Ishikawa (cell line): ENCODE measurements at regions not wholly inside any gene's neighbourhood (a gene's known extent, or its start where the extent isn't known, plus 50 kb on each side); places are given as distances from the start of the nearest gene placed in this dataset.

ENCODE experiments used
- CEBPB ChIP-seq: IDR thresholded peaks from 2 replicates; pipeline ENCODE4 v1.6.1; 2012
- CREB1 ChIP-seq: IDR thresholded peaks from 2 replicates; pipeline ENCODE4 v1.6.1; 2012; ENCODE audit warnings: low read depth
- EGR1 ChIP-seq: IDR thresholded peaks from 2 replicates; pipeline ENCODE4 v1.6.1; 2012
- EP300 ChIP-seq: IDR thresholded peaks from 2 replicates; pipeline ENCODE4 v1.6.1; 2012; ENCODE audit warnings: borderline replicate concordance
- RAD21 ChIP-seq: IDR thresholded peaks from 2 replicates; pipeline ENCODE4 v1.6.1; 2012; ENCODE audit warnings: low read depth
- TAF1 ChIP-seq: IDR thresholded peaks from 2 replicates; pipeline ENCODE4 v1.6.1; 2012; ENCODE audit warnings: low read depth, mild to moderate bottlenecking
- TEAD4 ChIP-seq: IDR thresholded peaks from 2 replicates; pipeline ENCODE4 v1.6.1; 2012
- YY1 ChIP-seq: IDR thresholded peaks from 2 replicates; pipeline ENCODE4 v1.6.1; 2012; ENCODE audit warnings: low read depth
- ZBTB7A ChIP-seq: IDR thresholded peaks from 2 replicates; pipeline ENCODE4 v1.6.1; 2012; ENCODE audit warnings: low read depth
- TF ChIP-seq, protein P1 (sequence below): IDR thresholded peaks from 2 replicates; pipeline ENCODE4 v1.6.1; 2012
- TF ChIP-seq, protein P2 (sequence below): IDR thresholded peaks from 2 replicates; pipeline ENCODE4 v1.6.1; 2012; ENCODE audit warnings: low read depth, mild to moderate bottlenecking
- TF ChIP-seq, protein P3 (sequence below): IDR thresholded peaks from 2 replicates; pipeline ENCODE4 v1.6.1; 2012

DNA sequence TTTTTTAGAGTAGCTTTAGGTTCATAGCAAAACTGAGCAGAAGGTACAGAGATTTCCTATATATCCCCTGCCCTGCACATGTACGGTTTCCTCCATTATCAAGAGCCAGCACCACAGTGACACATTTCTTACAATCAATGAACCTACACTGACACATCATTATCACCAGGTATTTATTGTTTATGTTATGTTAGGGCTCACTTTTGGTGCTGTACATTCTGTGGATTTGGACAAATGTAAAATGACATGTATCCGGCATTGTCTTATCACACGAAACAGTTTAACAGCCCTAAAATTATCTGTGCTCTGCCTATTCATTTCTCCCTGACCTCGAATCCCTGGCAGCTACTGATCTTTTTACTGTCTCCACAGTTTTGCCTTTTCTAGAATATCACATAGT is 93.7 kb upstream of the DPH5 start:
- no peak for TF ChIP-seq CREB1
- TF ChIP-seq, protein P1, sequence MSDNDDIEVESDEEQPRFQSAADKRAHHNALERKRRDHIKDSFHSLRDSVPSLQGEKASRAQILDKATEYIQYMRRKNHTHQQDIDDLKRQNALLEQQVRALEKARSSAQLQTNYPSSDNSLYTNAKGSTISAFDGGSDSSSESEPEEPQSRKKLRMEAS = no peak
- TF ChIP-seq TAF1 = no peak
- TF ChIP-seq TEAD4 = no peak
- no peak for TF ChIP-seq RAD21
- TF ChIP-seq YY1 = no peak
- TF ChIP-seq, protein P2, sequence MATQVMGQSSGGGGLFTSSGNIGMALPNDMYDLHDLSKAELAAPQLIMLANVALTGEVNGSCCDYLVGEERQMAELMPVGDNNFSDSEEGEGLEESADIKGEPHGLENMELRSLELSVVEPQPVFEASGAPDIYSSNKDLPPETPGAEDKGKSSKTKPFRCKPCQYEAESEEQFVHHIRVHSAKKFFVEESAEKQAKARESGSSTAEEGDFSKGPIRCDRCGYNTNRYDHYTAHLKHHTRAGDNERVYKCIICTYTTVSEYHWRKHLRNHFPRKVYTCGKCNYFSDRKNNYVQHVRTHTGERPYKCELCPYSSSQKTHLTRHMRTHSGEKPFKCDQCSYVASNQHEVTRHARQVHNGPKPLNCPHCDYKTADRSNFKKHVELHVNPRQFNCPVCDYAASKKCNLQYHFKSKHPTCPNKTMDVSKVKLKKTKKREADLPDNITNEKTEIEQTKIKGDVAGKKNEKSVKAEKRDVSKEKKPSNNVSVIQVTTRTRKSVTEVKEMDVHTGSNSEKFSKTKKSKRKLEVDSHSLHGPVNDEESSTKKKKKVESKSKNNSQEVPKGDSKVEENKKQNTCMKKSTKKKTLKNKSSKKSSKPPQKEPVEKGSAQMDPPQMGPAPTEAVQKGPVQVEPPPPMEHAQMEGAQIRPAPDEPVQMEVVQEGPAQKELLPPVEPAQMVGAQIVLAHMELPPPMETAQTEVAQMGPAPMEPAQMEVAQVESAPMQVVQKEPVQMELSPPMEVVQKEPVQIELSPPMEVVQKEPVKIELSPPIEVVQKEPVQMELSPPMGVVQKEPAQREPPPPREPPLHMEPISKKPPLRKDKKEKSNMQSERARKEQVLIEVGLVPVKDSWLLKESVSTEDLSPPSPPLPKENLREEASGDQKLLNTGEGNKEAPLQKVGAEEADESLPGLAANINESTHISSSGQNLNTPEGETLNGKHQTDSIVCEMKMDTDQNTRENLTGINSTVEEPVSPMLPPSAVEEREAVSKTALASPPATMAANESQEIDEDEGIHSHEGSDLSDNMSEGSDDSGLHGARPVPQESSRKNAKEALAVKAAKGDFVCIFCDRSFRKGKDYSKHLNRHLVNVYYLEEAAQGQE = no peak
- TF ChIP-seq CEBPB = no peak
- TF ChIP-seq EP300 = no peak
- TF ChIP-seq ZBTB7A = no peak
- TF ChIP-seq, protein P3, sequence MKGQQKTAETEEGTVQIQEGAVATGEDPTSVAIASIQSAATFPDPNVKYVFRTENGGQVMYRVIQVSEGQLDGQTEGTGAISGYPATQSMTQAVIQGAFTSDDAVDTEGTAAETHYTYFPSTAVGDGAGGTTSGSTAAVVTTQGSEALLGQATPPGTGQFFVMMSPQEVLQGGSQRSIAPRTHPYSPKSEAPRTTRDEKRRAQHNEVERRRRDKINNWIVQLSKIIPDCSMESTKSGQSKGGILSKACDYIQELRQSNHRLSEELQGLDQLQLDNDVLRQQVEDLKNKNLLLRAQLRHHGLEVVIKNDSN = no peak
- TF ChIP-seq EGR1 = no peak
